Heart right ventricle (tissue), 16 donors: ENCODE measurements at regions not wholly inside any gene's neighbourhood (a gene's known extent, or its start where the extent isn't known, plus 50 kb on each side); places are given as distances from the start of the nearest gene placed in this dataset.

ENCODE experiments used
- ATAC-seq, 8 donors: fragments of 200-7000 bp; cut with Tn5 transposase; one replicate each; pipeline ENCODE4 v1.9.1; 2020; ENCODE audit warnings: mild to moderate bottlenecking in 8 of 8, moderate library complexity in 8 of 8, moderate number of reproducible peaks in 1 of 8
- DNase-seq, 2 donors: peaks; one replicate each; pipeline ENCODE4 v3.0.0-alpha.2; 2020
- H3K27ac ChIP-seq, 10 donors: fragments of 200-600 bp; sonication (generic) in 2 of 10; one replicate each; pipeline versions ENCODE4 v1.5.0 to v1.8.0; 2020 to 2022; ENCODE audit warnings: mild to moderate bottlenecking in 3 of 10
- H3K27me3 ChIP-seq, 7 donors: fragments of 200-600 bp; one replicate each; pipeline ENCODE4 v1.8.0; 2021 to 2022; ENCODE audit warnings: mild to moderate bottlenecking in 2 of 7
- H3K36me3 ChIP-seq, 9 donors: fragments of 200-600 bp; sonication (generic) in 1 of 9; one replicate each; pipeline versions ENCODE4 v1.5.0 to v1.8.0; 2020 to 2022; ENCODE audit warnings: mild to moderate bottlenecking in 2 of 9
- H3K4me1 ChIP-seq, 9 donors: fragments of 200-600 bp; sonication (generic) in 1 of 9; one replicate each; pipeline versions ENCODE4 v1.5.0 to v1.8.0; 2020 to 2022; ENCODE audit warnings: mild to moderate bottlenecking in 4 of 9
- H3K4me3 ChIP-seq, 10 donors: fragments of 200-600 bp; sonication (generic) in 2 of 10; one replicate each; pipeline versions ENCODE4 v1.5.0 to v1.8.0; 2020 to 2022; ENCODE audit warnings: mild to moderate bottlenecking in 7 of 10, moderate library complexity in 2 of 10
- H3K9me3 ChIP-seq, 11 donors: fragments of 200-600 bp in 10 of 11; sonication (generic) in 2 of 11; one replicate each; pipeline versions ENCODE4 v1.5.0 to v1.8.0; 2013 to 2022; ENCODE audit warnings: mild to moderate bottlenecking in 2 of 11, control low read depth in 1 of 11, moderate library complexity in 1 of 11
- CTCF ChIP-seq, 9 donors: fragments of 200-600 bp; sonication (generic) in 2 of 9; IDR thresholded peaks; one replicate each; pipeline versions ENCODE4 v1.5.0 to v1.8.0; 2021 to 2022; ENCODE audit warnings: antibody characterized with exemption in 9 of 9, mild to moderate bottlenecking in 5 of 9, moderate library complexity in 1 of 9
- WGBS, 2 donors: extraction: QIAGEN DNeasy Blood & Tissue Kit; methylation state at CpG; one replicate each; pipeline ENCODE4 v1.1.7; 2013; ENCODE audit warnings: inconsistent platforms in 1 of 2; 5-methylcytosine and 5-hydroxymethylcytosine counted together
- intact Hi-C, 10 donors: fragments of 100-400 bp; cut with DNase I; formaldehyde crosslinking; loops; one replicate each; pipeline versions ENCODE4 v1.11.1 to v1.14.2; 2022
- donor health status: Arrhythmogenic right ventricular cardiomyopathy.
- donor health status: ischemic (EF 13 %, LVEDD 7.1; RV severe dilation, severe dysfunction).
- donor health status: healthy with polysubstance abuse.
- donor health status: DM: no; HTN: yes; CAD: no.
- donor health status: DM: no; HTN: no; CAD: no.
- donor health status: ischemic (EF 25% LVEDD 6.9; RV normal size, moderate dysfunction).
- donor health status: ischemic (EF 25% LVEDD 5.7; RV mildly dilated, moderate dysfunction).
- donor health status: healthy.
- donor health status: DM: yes; HTN: yes; CAD: no.
- donor health status: Ischemic cardiomyopathy.
- donor health status: ischemic (EF 35%, LVEDD 5.7; RV mildly dilated, moderate dysfunction).
- donor health status: nonischemic (EF 11% LVEDD 7.7; RV severe dilation, severe dysfunction).
- donor health status: DM: yes; HTN: yes; CAD: no.
- donor health status: PGD.
- donor health status: ischemic (EF 29% LVEDD 5.4; RV normal size, mild dysfunction).
- donor health status: nonischemic (EF 23%, LVEDD 6.1; RV moderate dilation, normal function).

DNA sequence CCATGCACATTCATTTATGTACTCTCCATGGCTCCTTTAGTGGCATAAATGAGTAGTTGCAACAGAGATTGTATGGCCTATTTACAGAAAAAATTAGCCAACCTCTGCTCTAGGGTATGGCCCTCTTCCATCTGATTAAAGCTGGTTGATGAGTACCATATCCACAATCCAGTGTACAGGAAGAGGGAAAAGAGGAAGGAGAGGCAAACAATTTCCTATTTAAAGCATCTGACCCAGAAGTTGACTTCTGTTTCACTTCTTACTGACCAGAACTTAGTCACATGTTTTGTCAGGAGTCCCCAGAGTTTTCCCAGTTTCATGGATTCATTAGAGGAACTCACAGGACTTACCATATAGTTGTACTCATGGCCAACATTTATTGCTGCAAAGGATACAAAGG is 68.6 kb upstream of the STARD4 start:
- H3K4me3 ChIP-seq: no peak overlapping the region
- intact Hi-C loops: loop anchor here in 1 of 10 donors (10.0 kb wide), 1 partner anchor 174 kb away; the partner anchor contains the start of gene NREP
- no peak for DNase-seq
- H3K9me3 ChIP-seq: peaks cover 0 to 14% (median 0%) of the 10 kb centered on the region in 11 donors
- no peak for TF ChIP-seq CTCF (IDR thresholded peaks at IDR 0.05)
- no peaks in the 10 kb centered on the region for H3K36me3 ChIP-seq
- ATAC-seq: peak in 3 of 8 donors; percentile 34 to 55 (median 54)
- H3K27me3 ChIP-seq: no peaks in the 10 kb centered on the region
- peaks cover 0 to 50% (median 15%) of the 10 kb centered on the region in 9 donors for H3K4me1 ChIP-seq
- no peak overlapping the region for H3K27ac ChIP-seq

DNA sequence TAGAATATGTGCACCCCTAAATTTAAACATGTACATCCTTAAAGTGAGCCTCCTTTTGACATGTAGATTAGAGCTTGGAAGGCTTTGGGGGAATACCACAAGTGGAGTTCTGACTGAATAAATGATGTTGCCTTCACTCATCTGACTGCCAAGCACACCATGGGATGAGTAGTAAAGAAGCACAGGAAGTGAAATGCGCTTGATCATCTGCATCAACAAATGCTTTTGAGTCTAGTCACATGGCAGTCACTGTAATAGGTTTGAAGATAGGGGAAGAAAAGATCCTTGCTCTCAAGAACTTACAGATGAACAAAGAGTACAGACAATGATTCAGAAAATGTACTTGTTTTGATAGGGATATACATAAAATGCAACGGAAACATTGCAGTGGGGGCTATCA is 62.0 kb upstream of the STARD4 start:
- Histone ChIP-seq H3K4me1 (no peaks in the 10 kb centered on the region), H3K27ac (no peak overlapping the region), H3K36me3 (no peaks in the 10 kb centered on the region), H3K27me3 (no peaks in the 10 kb centered on the region), H3K4me3 (no peak overlapping the region), H3K9me3 (peaks cover 0 to 6% (median 0%) of the 10 kb centered on the region in 11 donors)
- TF ChIP-seq CTCF (IDR thresholded peaks at IDR 0.05): no peak
- WGBS, 2 donors: 95% methylated on average over 2 of the region's 2 CpGs
- DNase-seq (no peak), ATAC-seq (no peak)
- intact Hi-C loops: no loop called here

GRCh38 chr5:111572561-111572960 is 60.2 kb upstream of the STARD4 start:
- DNase-seq (no peak), ATAC-seq (no peak)
- intact Hi-C loops: no loop called here
- Histone ChIP-seq H3K36me3 (no peaks in the 10 kb centered on the region), H3K4me3 (no peak overlapping the region), H3K9me3 (peaks cover 0 to 4% (median 0%) of the 10 kb centered on the region in 11 donors), H3K4me1 (no peaks in the 10 kb centered on the region), H3K27ac (no peak overlapping the region), H3K27me3 (no peaks in the 10 kb centered on the region)
- WGBS, 2 donors: 91 to 97% methylated on average over 5 of the region's 5 CpGs
- no peak for TF ChIP-seq CTCF (IDR thresholded peaks at IDR 0.05)

DNA sequence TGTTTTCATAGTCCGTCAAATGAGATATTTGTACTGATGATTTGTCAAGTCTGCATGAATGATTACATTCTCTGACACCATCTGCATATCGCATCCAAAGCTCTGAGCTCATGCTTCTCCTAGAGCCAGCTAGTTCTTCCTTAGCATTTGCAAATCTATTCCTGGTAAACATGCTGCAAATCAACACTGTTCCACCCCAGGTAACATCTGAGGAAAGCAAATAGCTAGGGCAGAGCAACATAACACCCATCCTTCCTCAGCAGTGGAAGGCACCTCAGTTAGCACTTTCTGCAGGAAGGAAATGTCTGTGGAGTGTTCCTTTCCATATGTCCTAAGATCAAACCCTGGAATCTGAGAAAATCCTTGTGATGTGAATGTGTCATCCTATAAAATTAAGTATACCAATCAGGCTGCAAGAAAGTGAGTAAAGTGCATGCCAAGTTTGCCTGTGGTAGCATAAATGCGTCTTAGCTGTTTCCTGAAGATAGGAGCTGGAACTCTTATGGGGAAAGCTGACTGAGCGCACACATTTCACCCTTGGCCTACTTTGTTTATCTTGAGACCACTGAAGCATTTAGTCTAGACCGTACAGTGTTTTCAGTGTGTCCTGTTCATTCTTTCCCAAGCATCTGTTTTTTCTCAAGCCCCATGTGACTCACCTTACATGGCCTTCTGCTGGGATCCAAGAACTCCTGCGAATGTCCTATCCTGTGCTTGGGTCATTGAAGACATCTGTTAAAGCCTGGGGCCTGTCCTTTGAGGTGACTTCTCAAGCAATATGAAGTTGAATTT is 50.9 kb upstream of the STARD4 start:
- Histone ChIP-seq H3K27ac (peak overlapping the region in 4 of 10 donors; percentile 29 to 71 (median 51)), H3K36me3 (no peaks in the 10 kb centered on the region), H3K9me3 (peaks cover 0 to 23% (median 0%) of the 10 kb centered on the region in 11 donors), H3K4me1 (peaks cover 0 to 21% (median 11%) of the 10 kb centered on the region in 9 donors), H3K27me3 (no peaks in the 10 kb centered on the region), H3K4me3 (no peak overlapping the region)
- intact Hi-C loops: no loop called here
- DNase-seq (no peak), ATAC-seq (peak; percentile 43 to 92 (median 86))
- no peak for TF ChIP-seq CTCF (IDR thresholded peaks at IDR 0.05)
- 28 to 36% methylated on average over 6 of the region's 6 CpGs for WGBS, 2 donors
